Common myeloid progenitor, CD34-positive (primary cell): ENCODE measurements at regions not wholly inside any gene's neighbourhood (a gene's known extent, or its start where the extent isn't known, plus 50 kb on each side); places are given as distances from the start of the nearest gene placed in this dataset.

Source experiments
- CTCF ChIA-PET: fragments of 350-600 bp; sonication (Branson Sonifier 250); formaldehyde crosslinking; loops from one replicate; lab custom pipeline; 2021; ENCODE audit warnings: antibody characterized with exemption; lab: Charles Lee
- POLR2A ChIA-PET: fragments of 350-600 bp; sonication (Branson Sonifier 250); formaldehyde crosslinking; loops from one replicate; lab custom pipeline; 2021; ENCODE audit warnings: antibody characterized with exemption; lab: Charles Lee
- DNase-seq, 3 donors: peaks; one replicate each; pipeline versions ENCODE4 v3.0.0 to v3.0.0-alpha.2; 2013
- H3K27ac ChIP-seq, 2 experiments: 1 replicate in 1 of 2; 2 replicates in 1 of 2; pipeline ENCODE4 v1.7.0; 2013; ENCODE audit warnings: inconsistent platforms in 2 of 2, low read length in 2 of 2, mild to moderate bottlenecking in 2 of 2, low read depth in 1 of 2, moderate library complexity in 1 of 2; ENCODE audit not compliant: severe bottlenecking in 2 of 2, insufficient read depth in 1 of 2, poor library complexity in 1 of 2
- H3K27me3 ChIP-seq, 5 experiments: replicated peaks in 2 of 5; 1 replicate in 3 of 5; 2 replicates in 2 of 5; pipeline versions ENCODE4 v1.6.1 to v1.7.0; 2013; ENCODE audit warnings: low read length in 4 of 5, mild to moderate bottlenecking in 2 of 5, moderate library complexity in 2 of 5, inconsistent platforms in 1 of 5; ENCODE audit not compliant: insufficient read depth in 5 of 5, control insufficient read depth in 4 of 5
- H3K36me3 ChIP-seq, 4 experiments: 1 replicate in 2 of 4; 2 replicates in 2 of 4; pipeline versions ENCODE4 v1.6.1 to v1.7.0; 2013; ENCODE audit warnings: low read length in 3 of 4, control low read depth in 1 of 4, mild to moderate bottlenecking in 1 of 4; ENCODE audit not compliant: control insufficient read depth in 4 of 4, insufficient read depth in 4 of 4
- H3K4me1 ChIP-seq, 4 experiments: 1 replicate in 3 of 4; 2 replicates in 1 of 4; pipeline versions ENCODE4 v1.6.1 to v1.7.1; 2013; ENCODE audit warnings: low read length in 3 of 4, mild to moderate bottlenecking in 3 of 4, control low read depth in 1 of 4, inconsistent platforms in 1 of 4, moderate library complexity in 1 of 4; ENCODE audit not compliant: control insufficient read depth in 4 of 4, insufficient read depth in 4 of 4; ENCODE audit errors: control extremely low read depth in 1 of 4
- H3K4me3 ChIP-seq, 7 experiments: 1 replicate in 4 of 7; 2 replicates in 3 of 7; pipeline versions ENCODE4 v1.5.1 to v1.7.0; 2013; ENCODE audit warnings: mild to moderate bottlenecking in 7 of 7, low read length in 6 of 7, moderate library complexity in 6 of 7, inconsistent platforms in 2 of 7, low read depth in 2 of 7, control low read depth in 1 of 7; ENCODE audit not compliant: insufficient read depth in 4 of 7, control insufficient read depth in 1 of 7; ENCODE audit errors: extremely low read depth in 1 of 7
- H3K9me3 ChIP-seq, 5 experiments: 1 replicate in 4 of 5; 2 replicates in 1 of 5; pipeline versions ENCODE4 v1.6.1 to v1.7.1; 2013; ENCODE audit warnings: low read length in 4 of 5, mild to moderate bottlenecking in 2 of 5, inconsistent platforms in 1 of 5, low read depth in 1 of 5, moderate library complexity in 1 of 5; ENCODE audit not compliant: control insufficient read depth in 4 of 5, insufficient read depth in 2 of 5; ENCODE audit errors: control extremely low read depth in 1 of 5
- WGBS: methylation state at CpG from one replicate; pipeline ENCODE4 v1.1.5; 2013; ENCODE audit not compliant: insufficient coverage; 5-methylcytosine and 5-hydroxymethylcytosine counted together

GRCh38 chr13:54196684-54197083, 1168.1 kb downstream of the OLFM4 start:
- Histone ChIP-seq H3K27ac (no peak overlapping the region), H3K9me3 (no peaks in the 10 kb centered on the region), H3K36me3 (no peaks in the 10 kb centered on the region), H3K4me1 (no peaks in the 10 kb centered on the region), H3K4me3 (no peak overlapping the region), H3K27me3 (no peaks in the 10 kb centered on the region)
- ChIA-PET POLR2A (no interaction called here), CTCF (no interaction called here)
- DNase-seq, result no peak

- H3K27ac ChIP-seq, result no peak overlapping the region
- POLR2A ChIA-PET, result no interaction called here
- no peaks in the 10 kb centered on the region for H3K36me3 ChIP-seq
- no peaks in the 10 kb centered on the region for H3K9me3 ChIP-seq
- H3K4me3 ChIP-seq, result no peak overlapping the region
- no peaks in the 10 kb centered on the region for H3K27me3 ChIP-seq
- no CpG with 5 or more reads among the region's 2 CpGs for WGBS
- CTCF ChIA-PET, result no interaction called here
- no peaks in the 10 kb centered on the region for H3K4me1 ChIP-seq
- no peak for DNase-seq
Measured at GRCh38 chr13:54198911-54199310, 1170.3 kb downstream of the OLFM4 start.

DNA sequence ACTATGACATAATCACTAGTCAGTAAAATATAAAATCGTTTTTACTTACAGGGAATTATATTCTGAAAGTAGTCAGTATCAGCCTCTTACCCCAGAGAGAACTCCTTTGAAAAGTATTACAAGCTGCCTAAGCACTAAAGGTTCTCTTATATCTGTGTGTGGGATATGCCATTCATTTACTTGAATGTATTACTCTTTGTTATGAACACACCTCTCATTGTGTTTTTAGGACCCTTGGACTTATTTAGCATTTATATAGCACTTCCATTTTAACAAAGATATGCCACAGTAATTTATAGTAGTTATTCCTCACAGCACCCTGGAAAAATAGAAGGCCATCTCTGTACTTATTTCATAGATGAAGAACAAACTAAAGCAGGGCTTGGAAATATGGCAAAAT, 1178.0 kb downstream of the OLFM4 start:
- H3K4me3 ChIP-seq, result no peak overlapping the region
- no peaks in the 10 kb centered on the region for H3K4me1 ChIP-seq
- H3K27ac ChIP-seq, result no peak overlapping the region
- no CpG with 5 or more reads among the region's 1 CpG for WGBS
- H3K27me3 ChIP-seq, result no peaks in the 10 kb centered on the region
- POLR2A ChIA-PET, result no interaction called here
- CTCF ChIA-PET, result no interaction called here
- H3K36me3 ChIP-seq, result no peaks in the 10 kb centered on the region
- H3K9me3 ChIP-seq, result no peaks in the 10 kb centered on the region
- DNase-seq, result no peak

- Histone ChIP-seq H3K4me3 (no peak overlapping the region), H3K36me3 (no peaks in the 10 kb centered on the region), H3K27ac (no peak overlapping the region), H3K9me3 (no peaks in the 10 kb centered on the region), H3K27me3 (no peaks in the 10 kb centered on the region), H3K4me1 (no peaks in the 10 kb centered on the region)
- ChIA-PET CTCF (no interaction called here), POLR2A (no interaction called here)
- no peak for DNase-seq
- 52% methylated on average over 2 of the region's 2 CpGs for WGBS
Measured at GRCh38 chr13:54210397-54211049, 1181.9 kb downstream of the OLFM4 start.

DNA sequence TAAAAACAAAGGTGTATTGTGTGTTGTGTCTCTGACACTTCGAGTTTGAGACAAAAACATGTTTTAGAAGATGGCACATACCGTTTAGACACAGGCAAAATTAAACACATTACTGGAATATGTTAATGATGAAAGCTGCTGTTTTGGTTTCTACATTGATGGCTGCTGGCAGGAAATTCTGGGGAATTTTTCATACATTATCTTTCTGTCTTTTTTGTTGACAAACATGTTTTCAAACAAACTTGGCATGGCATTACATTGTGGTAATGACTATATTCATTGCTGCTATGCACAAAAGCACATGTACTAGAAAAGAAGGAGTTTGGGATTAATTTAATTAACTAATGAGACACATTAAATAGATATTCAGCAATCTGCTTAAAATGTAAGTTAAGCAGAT, 1187.6 kb downstream of the OLFM4 start:
- 80% methylated on average over 2 of the region's 2 CpGs for WGBS
- H3K36me3 ChIP-seq, result no peaks in the 10 kb centered on the region
- H3K27me3 ChIP-seq, result no peaks in the 10 kb centered on the region
- no peak overlapping the region for H3K4me3 ChIP-seq
- ChIA-PET CTCF (no interaction called here), POLR2A (no interaction called here)
- no peaks in the 10 kb centered on the region for H3K9me3 ChIP-seq
- DNase-seq, result no peak
- no peaks in the 10 kb centered on the region for H3K4me1 ChIP-seq
- no peak overlapping the region for H3K27ac ChIP-seq

DNA sequence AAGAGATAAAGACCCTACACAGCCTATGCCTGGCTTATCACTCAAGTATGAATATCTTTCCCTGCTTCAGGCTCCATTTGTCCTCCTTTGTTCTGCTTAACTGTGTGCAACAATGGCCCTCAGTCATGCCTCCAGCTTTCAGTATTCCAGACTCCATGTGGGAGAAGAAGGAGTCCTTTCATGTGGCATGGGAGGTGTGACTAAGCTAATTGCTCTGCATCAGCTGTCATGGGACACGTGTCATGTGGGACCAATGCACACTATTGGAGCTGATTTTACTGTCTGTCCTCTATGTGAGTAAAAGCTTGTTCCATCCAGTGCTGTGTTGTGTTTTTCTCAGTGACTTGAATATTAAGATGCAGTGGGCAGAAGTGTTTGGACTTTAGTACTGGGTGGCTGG, 1198.3 kb downstream of the OLFM4 start:
- no peaks in the 10 kb centered on the region for H3K36me3 ChIP-seq
- no peaks in the 10 kb centered on the region for H3K27me3 ChIP-seq
- no peak for DNase-seq
- H3K9me3 ChIP-seq, result no peaks in the 10 kb centered on the region
- no peak overlapping the region for H3K27ac ChIP-seq
- H3K4me1 ChIP-seq, result no peaks in the 10 kb centered on the region
- 88% methylated on average over 1 of the region's 1 CpG for WGBS
- POLR2A ChIA-PET, result no interaction called here
- H3K4me3 ChIP-seq, result no peak overlapping the region
- CTCF ChIA-PET, result no interaction called here

GRCh38 chr13:54232700-54233099, 1204.1 kb downstream of the OLFM4 start:
- H3K4me1 ChIP-seq, result no peaks in the 10 kb centered on the region
- no peak overlapping the region for H3K4me3 ChIP-seq
- no peak overlapping the region for H3K27ac ChIP-seq
- H3K9me3 ChIP-seq, result no peaks in the 10 kb centered on the region
- ChIA-PET CTCF (no interaction called here), POLR2A (no interaction called here)
- no peak for DNase-seq
- no CpG with 5 or more reads among the region's 1 CpG for WGBS
- no peaks in the 10 kb centered on the region for H3K27me3 ChIP-seq
- H3K36me3 ChIP-seq, result no peaks in the 10 kb centered on the region
